Esophagus squamous epithelium (tissue), 4 donors: ENCODE measurements at regions not wholly inside any gene's neighbourhood (a gene's known extent, or its start where the extent isn't known, plus 50 kb on each side); places are given as distances from the start of the nearest gene placed in this dataset.

Experiments
- POLR2A ChIP-seq, 4 donors: fragments of 450-650 bp; IDR thresholded peaks; one replicate each; pipeline ENCODE4 v1.6.1; 2017; ENCODE audit warnings: antibody characterized with exemption in 4 of 4, mild to moderate bottlenecking in 4 of 4, moderate library complexity in 3 of 4
- TF ChIP-seq, protein P1 (sequence below), 6 experiments: fragments of 450-650 bp in 4 of 6; fragments of 200-600 bp in 2 of 6; sonication (generic) in 2 of 6; IDR thresholded peaks; one replicate each; pipeline ENCODE4 v1.5.1; 2016 to 2019; ENCODE audit warnings: antibody characterized with exemption in 6 of 6, mild to moderate bottlenecking in 4 of 6, moderate library complexity in 4 of 6

DNA sequence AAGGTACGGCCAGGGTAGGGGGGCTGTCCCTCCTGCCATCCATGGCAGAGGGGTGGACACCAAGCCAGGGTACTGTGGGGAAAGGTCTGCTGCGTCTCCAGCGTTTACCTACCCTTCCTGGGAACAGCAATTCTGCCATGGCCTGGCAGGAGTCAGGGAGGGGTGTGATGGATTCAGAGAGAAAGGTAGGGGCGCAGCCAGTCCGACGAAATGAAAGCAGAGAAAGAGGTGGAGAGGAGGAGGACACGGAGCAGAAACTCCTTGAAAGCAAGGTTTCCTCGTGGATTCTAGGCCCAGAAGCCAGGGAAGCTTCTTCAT, 182.9 kb downstream of the ZFP36L2 start:
- TF ChIP-seq POLR2A (IDR thresholded peaks at IDR 0.05), result no peak
- TF ChIP-seq, protein P1, sequence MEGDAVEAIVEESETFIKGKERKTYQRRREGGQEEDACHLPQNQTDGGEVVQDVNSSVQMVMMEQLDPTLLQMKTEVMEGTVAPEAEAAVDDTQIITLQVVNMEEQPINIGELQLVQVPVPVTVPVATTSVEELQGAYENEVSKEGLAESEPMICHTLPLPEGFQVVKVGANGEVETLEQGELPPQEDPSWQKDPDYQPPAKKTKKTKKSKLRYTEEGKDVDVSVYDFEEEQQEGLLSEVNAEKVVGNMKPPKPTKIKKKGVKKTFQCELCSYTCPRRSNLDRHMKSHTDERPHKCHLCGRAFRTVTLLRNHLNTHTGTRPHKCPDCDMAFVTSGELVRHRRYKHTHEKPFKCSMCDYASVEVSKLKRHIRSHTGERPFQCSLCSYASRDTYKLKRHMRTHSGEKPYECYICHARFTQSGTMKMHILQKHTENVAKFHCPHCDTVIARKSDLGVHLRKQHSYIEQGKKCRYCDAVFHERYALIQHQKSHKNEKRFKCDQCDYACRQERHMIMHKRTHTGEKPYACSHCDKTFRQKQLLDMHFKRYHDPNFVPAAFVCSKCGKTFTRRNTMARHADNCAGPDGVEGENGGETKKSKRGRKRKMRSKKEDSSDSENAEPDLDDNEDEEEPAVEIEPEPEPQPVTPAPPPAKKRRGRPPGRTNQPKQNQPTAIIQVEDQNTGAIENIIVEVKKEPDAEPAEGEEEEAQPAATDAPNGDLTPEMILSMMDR (IDR thresholded peaks at IDR 0.05), result no peak
